MM.1S (cell line): ENCODE measurements at regions not wholly inside any gene's neighbourhood (a gene's known extent, or its start where the extent isn't known, plus 50 kb on each side); places are given as distances from the start of the nearest gene placed in this dataset.

Source experiments
- DNase-seq: peaks from one replicate; pipeline ENCODE4 v3.0.0-alpha.2; 2015
- H2AFZ ChIP-seq: fragments of 300-600 bp; sonication (generic); 2 replicates; pipeline ENCODE4 v1.6.0; 2016; ENCODE audit warnings: antibody characterized with exemption, low read length
- H3F3A ChIP-seq: fragments of 300-600 bp; sonication (generic); 2 replicates; pipeline ENCODE4 v1.6.1; 2016; ENCODE audit warnings: mild to moderate bottlenecking, antibody characterized with exemption, low read length, moderate library complexity, mixed read lengths; ENCODE audit not compliant: insufficient read depth
- H3K27ac ChIP-seq: fragments of 300-600 bp; sonication (generic); 2 replicates; pipeline ENCODE4 v1.5.1; 2016; ENCODE audit warnings: mild to moderate bottlenecking, low read length
- H3K27me3 ChIP-seq: fragments of 300-600 bp; sonication (generic); replicated peaks from 2 replicates; pipeline ENCODE4 v1.6.0; 2016; ENCODE audit warnings: low read length; ENCODE audit not compliant: insufficient read depth
- H3K36me3 ChIP-seq: fragments of 300-600 bp; sonication (generic); replicated peaks from 2 replicates; pipeline ENCODE4 v1.6.1; 2016; ENCODE audit warnings: mild to moderate bottlenecking, low read length, mixed read lengths; ENCODE audit not compliant: insufficient read depth
- H3K4me1 ChIP-seq: fragments of 300-600 bp; sonication (generic); 2 replicates; pipeline ENCODE4 v1.6.1; 2016; ENCODE audit warnings: low read length, mixed read lengths
- H3K4me2 ChIP-seq: fragments of 300-600 bp; sonication (generic); 2 replicates; pipeline ENCODE4 v1.6.0; 2016; ENCODE audit warnings: low read depth, low read length
- H3K4me3 ChIP-seq: fragments of 300-600 bp; sonication (generic); 2 replicates; pipeline ENCODE4 v1.5.1; 2016; ENCODE audit warnings: low read length, mixed read lengths
- H3K79me2 ChIP-seq: fragments of 300-600 bp; sonication (generic); 2 replicates; pipeline ENCODE4 v1.6.1; 2016; ENCODE audit warnings: mixed run types, low read length, mixed read lengths
- H3K9ac ChIP-seq: fragments of 300-600 bp; sonication (generic); 2 replicates; pipeline ENCODE4 v1.6.1; 2016; ENCODE audit warnings: low read length, mixed read lengths
- H3K9me2 ChIP-seq: fragments of 300-600 bp; sonication (generic); replicated peaks from 2 replicates; pipeline ENCODE4 v1.6.1; 2016; ENCODE audit warnings: mild to moderate bottlenecking, low read length, mixed read lengths; ENCODE audit not compliant: insufficient read depth
- H3K9me3 ChIP-seq: fragments of 300-600 bp; sonication (generic); replicated peaks from 2 replicates; pipeline ENCODE4 v1.6.1; 2016; ENCODE audit warnings: mild to moderate bottlenecking, low read length, mixed read lengths; ENCODE audit not compliant: insufficient read depth
- H4K20me1 ChIP-seq: fragments of 300-600 bp; sonication (generic); 2 replicates; pipeline ENCODE4 v1.6.1; 2016; ENCODE audit warnings: mild to moderate bottlenecking, low read length, moderate library complexity, mixed read lengths; ENCODE audit not compliant: insufficient read depth
- EZH2 ChIP-seq: fragments of 300-600 bp; sonication (generic); optimal IDR thresholded peaks from 2 replicates; pipeline ENCODE3; 2017; ENCODE audit warnings: low read depth, mild to moderate bottlenecking, antibody characterized with exemption, low read length, mixed read lengths
- EZH2phosphoT487 ChIP-seq: fragments of 300-600 bp; sonication (generic); IDR thresholded peaks from 2 replicates; pipeline ENCODE4 v1.6.1; 2018; ENCODE audit warnings: antibody characterized with exemption, low read length
- TF ChIP-seq, protein P1 (sequence below): fragments of 300-600 bp; sonication (generic); IDR thresholded peaks from 2 replicates; pipeline ENCODE4 v1.5.1; 2016; ENCODE audit warnings: antibody characterized with exemption, low read length, mixed read lengths

DNA sequence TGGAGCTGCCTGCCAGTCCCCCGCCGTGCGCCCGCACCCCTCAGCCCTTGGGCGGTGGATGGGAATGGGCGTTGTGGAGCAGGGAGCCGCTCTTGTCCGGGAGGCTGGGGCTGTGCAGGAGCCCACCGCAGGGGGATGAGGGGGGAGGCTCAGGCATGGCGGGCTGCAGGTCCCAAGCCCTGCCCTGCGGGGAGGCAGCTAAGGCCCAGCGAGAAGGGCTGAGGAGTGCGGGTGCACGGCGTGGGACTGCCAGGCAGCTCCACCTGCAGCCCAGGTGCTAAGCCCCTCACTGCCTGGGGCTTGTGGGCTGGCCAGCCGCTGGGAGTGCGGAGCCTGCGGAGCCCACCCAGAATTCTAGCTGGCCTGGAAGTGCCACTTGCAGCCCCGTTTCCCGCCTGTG lies 991.7 kb upstream of the ARRDC3 start:
- TF ChIP-seq EZH2: no peak
- TF ChIP-seq, protein P1, sequence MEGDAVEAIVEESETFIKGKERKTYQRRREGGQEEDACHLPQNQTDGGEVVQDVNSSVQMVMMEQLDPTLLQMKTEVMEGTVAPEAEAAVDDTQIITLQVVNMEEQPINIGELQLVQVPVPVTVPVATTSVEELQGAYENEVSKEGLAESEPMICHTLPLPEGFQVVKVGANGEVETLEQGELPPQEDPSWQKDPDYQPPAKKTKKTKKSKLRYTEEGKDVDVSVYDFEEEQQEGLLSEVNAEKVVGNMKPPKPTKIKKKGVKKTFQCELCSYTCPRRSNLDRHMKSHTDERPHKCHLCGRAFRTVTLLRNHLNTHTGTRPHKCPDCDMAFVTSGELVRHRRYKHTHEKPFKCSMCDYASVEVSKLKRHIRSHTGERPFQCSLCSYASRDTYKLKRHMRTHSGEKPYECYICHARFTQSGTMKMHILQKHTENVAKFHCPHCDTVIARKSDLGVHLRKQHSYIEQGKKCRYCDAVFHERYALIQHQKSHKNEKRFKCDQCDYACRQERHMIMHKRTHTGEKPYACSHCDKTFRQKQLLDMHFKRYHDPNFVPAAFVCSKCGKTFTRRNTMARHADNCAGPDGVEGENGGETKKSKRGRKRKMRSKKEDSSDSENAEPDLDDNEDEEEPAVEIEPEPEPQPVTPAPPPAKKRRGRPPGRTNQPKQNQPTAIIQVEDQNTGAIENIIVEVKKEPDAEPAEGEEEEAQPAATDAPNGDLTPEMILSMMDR: no peak
- no peak for TF ChIP-seq EZH2phosphoT487
- H3K27me3 ChIP-seq: no peaks in the 10 kb centered on the region
- H3F3A ChIP-seq: no peaks in the 10 kb centered on the region
- H3K9me2 ChIP-seq: no peaks in the 10 kb centered on the region
- H2AFZ ChIP-seq: no peak overlapping the region
- no peak for DNase-seq
- no peak overlapping the region for H3K27ac ChIP-seq
- H3K9ac ChIP-seq: no peak overlapping the region
- H3K79me2 ChIP-seq: no peaks in the 10 kb centered on the region
- no peaks in the 10 kb centered on the region for H3K36me3 ChIP-seq
- no peak overlapping the region for H3K4me2 ChIP-seq
- H4K20me1 ChIP-seq: no peaks in the 10 kb centered on the region
- no peaks in the 10 kb centered on the region for H3K4me1 ChIP-seq
- no peaks in the 10 kb centered on the region for H3K9me3 ChIP-seq
- no peak overlapping the region for H3K4me3 ChIP-seq

DNA sequence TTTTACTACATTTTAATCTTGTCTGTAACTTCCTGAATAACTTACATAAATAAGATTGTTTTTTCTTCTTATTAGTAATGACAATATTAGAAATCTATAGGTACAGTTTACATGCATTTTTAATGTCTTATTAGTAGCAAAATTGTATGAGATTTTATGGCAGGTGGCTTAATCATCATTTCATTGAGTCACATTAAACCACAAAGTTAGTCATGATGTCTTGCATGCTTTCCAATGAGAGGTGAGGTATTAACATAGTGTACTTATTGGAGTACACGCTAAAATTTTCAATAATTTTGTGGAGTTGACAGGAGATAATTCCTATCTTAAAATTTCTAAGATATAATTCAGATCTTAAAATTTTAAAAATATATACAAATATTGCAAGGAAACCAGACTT lies 989.6 kb upstream of the ARRDC3 start:
- no peak overlapping the region for H3K27ac ChIP-seq
- H3K79me2 ChIP-seq: no peaks in the 10 kb centered on the region
- H3K9me3 ChIP-seq: no peaks in the 10 kb centered on the region
- H3K36me3 ChIP-seq: no peaks in the 10 kb centered on the region
- DNase-seq: no peak
- H3K9me2 ChIP-seq: no peaks in the 10 kb centered on the region
- H3K4me3 ChIP-seq: no peak overlapping the region
- no peaks in the 10 kb centered on the region for H3K4me1 ChIP-seq
- H3K9ac ChIP-seq: no peak overlapping the region
- TF ChIP-seq EZH2phosphoT487 (no peak), EZH2 (no peak)
- TF ChIP-seq, protein P1: no peak
- H3F3A ChIP-seq: no peaks in the 10 kb centered on the region
- H3K4me2 ChIP-seq: no peak overlapping the region
- no peaks in the 10 kb centered on the region for H3K27me3 ChIP-seq
- no peak overlapping the region for H2AFZ ChIP-seq
- no peaks in the 10 kb centered on the region for H4K20me1 ChIP-seq

DNA sequence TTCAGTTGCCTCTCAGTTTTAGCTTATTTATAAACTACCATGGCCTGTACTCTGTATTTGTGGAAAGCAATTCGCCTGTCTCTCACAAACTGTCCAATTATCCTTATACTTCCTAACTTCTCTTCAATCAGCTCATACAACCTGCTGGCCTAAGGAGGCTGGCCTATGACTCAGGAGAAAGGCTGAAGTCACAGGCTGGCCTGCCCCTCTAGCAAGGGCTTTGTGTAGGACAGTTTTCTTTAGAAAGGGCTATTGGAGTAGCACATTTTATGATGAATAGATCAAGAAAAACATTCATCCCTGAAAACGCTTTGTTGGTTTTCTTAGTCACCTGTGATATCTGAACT lies 988.7 kb upstream of the ARRDC3 start:
- Histone ChIP-seq H3K9me3 (no peaks in the 10 kb centered on the region), H3K79me2 (no peaks in the 10 kb centered on the region), H3K9ac (no peak overlapping the region), H3K4me3 (no peak overlapping the region), H3K4me2 (no peak overlapping the region), H4K20me1 (no peaks in the 10 kb centered on the region), H3K27ac (no peak overlapping the region), H3F3A (no peaks in the 10 kb centered on the region), H3K9me2 (no peaks in the 10 kb centered on the region), H3K36me3 (no peaks in the 10 kb centered on the region), H3K4me1 (no peaks in the 10 kb centered on the region), H2AFZ (no peak overlapping the region), H3K27me3 (no peaks in the 10 kb centered on the region)
- TF ChIP-seq, protein P1: no peak
- DNase-seq: no peak
